B cell (primary cell): ENCODE measurements at regions not wholly inside any gene's neighbourhood (a gene's known extent, or its start where the extent isn't known, plus 50 kb on each side); places are given as distances from the start of the nearest gene placed in this dataset.

Source experiments
- ATAC-seq: fragments of 200-7000 bp; cut with Tn5 transposase; one replicate; pipeline ENCODE4 v1.10.0; 2021; ENCODE audit warnings: low read depth, mild to moderate bottlenecking, moderate number of reproducible peaks, moderate library complexity
- CTCF ChIA-PET: fragments of 350-600 bp; sonication (Branson Sonifier 250); formaldehyde crosslinking; loops from one replicate; lab custom pipeline; 2021; ENCODE audit warnings: antibody characterized with exemption, inconsistent platforms; lab: Charles Lee
- POLR2A ChIA-PET: fragments of 350-600 bp; sonication (Branson Sonifier 250); formaldehyde crosslinking; loops from one replicate; lab custom pipeline; 2021; ENCODE audit warnings: antibody characterized with exemption; lab: Charles Lee
- DNase-seq: peaks from one replicate; pipeline ENCODE4 v3.0.0; 2013
- H2AFZ ChIP-seq: 2 replicates; pipeline ENCODE4 v1.6.1; 2012; ENCODE audit warnings: mild to moderate bottlenecking, low read depth, low read length; ENCODE audit not compliant: insufficient read depth, poor library complexity, severe bottlenecking
- H3K27ac ChIP-seq, 2 donors: 1 replicate in 1 of 2; 2 replicates in 1 of 2; pipeline ENCODE4 v1.5.1; 2012 to 2013; ENCODE audit warnings: low read length in 2 of 2, mild to moderate bottlenecking in 2 of 2, moderate library complexity in 1 of 2
- H3K27me3 ChIP-seq, 4 experiments: fragments of 200-600 bp in 1 of 4; sonication (generic) in 1 of 4; replicated peaks in 1 of 4; 1 replicate in 2 of 4; 2 replicates in 2 of 4; pipeline versions ENCODE4 v1.6.1 to v1.7.0; 2013 to 2016; ENCODE audit warnings: low read length in 3 of 4, mild to moderate bottlenecking in 2 of 4, mixed read lengths in 1 of 4, moderate library complexity in 1 of 4; ENCODE audit not compliant: insufficient read depth in 4 of 4, control insufficient read depth in 3 of 4; ENCODE audit errors: control extremely low read depth in 1 of 4
- H3K36me3 ChIP-seq, 2 experiments: replicated peaks in 1 of 2; 1 replicate in 1 of 2; 2 replicates in 1 of 2; pipeline versions ENCODE4 v1.6.1 to v1.7.1; 2013; ENCODE audit warnings: low read length in 1 of 2; ENCODE audit not compliant: insufficient read depth in 2 of 2, control insufficient read depth in 1 of 2; ENCODE audit errors: control extremely low read depth in 1 of 2, extremely low read depth in 1 of 2
- H3K4me1 ChIP-seq, 2 donors: fragments of 200-600 bp in 1 of 2; sonication (generic) in 1 of 2; 1 replicate in 1 of 2; 2 replicates in 1 of 2; pipeline versions ENCODE4 v1.5.1 to v1.6.1; 2013 to 2017; ENCODE audit warnings: low read length in 2 of 2; ENCODE audit not compliant: control insufficient read depth in 2 of 2, insufficient read depth in 2 of 2
- H3K4me2 ChIP-seq: replicated peaks from 2 replicates; pipeline ENCODE3; 2012; ENCODE audit warnings: mild to moderate bottlenecking, low read depth, low read length; ENCODE audit not compliant: poor library complexity, severe bottlenecking
- H3K4me3 ChIP-seq, 5 experiments: fragments of 200-600 bp in 1 of 5; sonication (generic) in 1 of 5; 1 replicate in 3 of 5; 2 replicates in 2 of 5; pipeline versions ENCODE4 v1.5.1 to v1.7.0; 2011 to 2016; ENCODE audit warnings: low read length in 4 of 5, mild to moderate bottlenecking in 4 of 5, low read depth in 2 of 5, control low read depth in 1 of 5, moderate library complexity in 1 of 5; ENCODE audit not compliant: insufficient read depth in 1 of 5; ENCODE audit errors: control extremely low read depth in 1 of 5, extremely low read depth in 1 of 5
- H3K79me2 ChIP-seq: fragments of 200-600 bp; sonication (generic); one replicate; pipeline ENCODE4 v1.6.0; 2016; ENCODE audit warnings: low read length; ENCODE audit not compliant: control insufficient read depth, insufficient read depth
- H3K9ac ChIP-seq: fragments of 200-600 bp; sonication (generic); 2 replicates; pipeline ENCODE4 v1.6.1; 2017; ENCODE audit warnings: mild to moderate bottlenecking, low read length, moderate library complexity
- H3K9me3 ChIP-seq, 3 donors: one replicate each; pipeline versions ENCODE4 v1.6.1 to v1.7.1; 2013; ENCODE audit warnings: low read length in 2 of 3; ENCODE audit not compliant: control insufficient read depth in 2 of 3, insufficient read depth in 1 of 3; ENCODE audit errors: control extremely low read depth in 1 of 3
- H4K20me1 ChIP-seq: 2 replicates; pipeline ENCODE4 v1.6.0; 2012; ENCODE audit warnings: mild to moderate bottlenecking, low read length; ENCODE audit not compliant: insufficient read depth, control insufficient read depth, poor library complexity, severe bottlenecking
- H3K27ac Mint-ChIP-seq: one replicate; pipeline ENCODE4 v1.8.0; 2021; ENCODE audit warnings: mixed read lengths
- H3K27me3 Mint-ChIP-seq: one replicate; pipeline ENCODE4 v1.8.0; 2021; ENCODE audit warnings: mixed read lengths
- H3K4me1 Mint-ChIP-seq: one replicate; pipeline ENCODE4 v1.8.0; 2021; ENCODE audit warnings: mixed read lengths
- H3K4me3 Mint-ChIP-seq: one replicate; pipeline ENCODE4 v1.8.0; 2021; ENCODE audit warnings: mixed read lengths
- H3K9me3 Mint-ChIP-seq: one replicate; pipeline ENCODE4 v1.8.0; 2022; ENCODE audit warnings: mixed read lengths; ENCODE audit not compliant: insufficient read depth
- EZH2 ChIP-seq: IDR thresholded peaks from 2 replicates; pipeline ENCODE4 v1.6.1; 2012; ENCODE audit warnings: borderline replicate concordance, low read depth, mild to moderate bottlenecking, moderate library complexity, low read length; ENCODE audit not compliant: insufficient read depth, poor library complexity, severe bottlenecking
- WGBS: methylation state at CpG from one replicate; pipeline ENCODE4 v1.1.5; 2013; ENCODE audit warnings: missing lambda C conversion rate; ENCODE audit not compliant: insufficient coverage; 5-methylcytosine and 5-hydroxymethylcytosine counted together
- intact Hi-C: fragments of 100-400 bp; cut with micrococcal nuclease; formaldehyde crosslinking; loops from one replicate; pipeline ENCODE4 v1.10.0; 2022
- TF ChIP-seq, protein P1 (sequence below): fragments of 200-600 bp; IDR thresholded peaks from one replicate; pipeline ENCODE4 v1.8.0; 2022; ENCODE audit warnings: antibody characterized with exemption, mild to moderate bottlenecking

DNA sequence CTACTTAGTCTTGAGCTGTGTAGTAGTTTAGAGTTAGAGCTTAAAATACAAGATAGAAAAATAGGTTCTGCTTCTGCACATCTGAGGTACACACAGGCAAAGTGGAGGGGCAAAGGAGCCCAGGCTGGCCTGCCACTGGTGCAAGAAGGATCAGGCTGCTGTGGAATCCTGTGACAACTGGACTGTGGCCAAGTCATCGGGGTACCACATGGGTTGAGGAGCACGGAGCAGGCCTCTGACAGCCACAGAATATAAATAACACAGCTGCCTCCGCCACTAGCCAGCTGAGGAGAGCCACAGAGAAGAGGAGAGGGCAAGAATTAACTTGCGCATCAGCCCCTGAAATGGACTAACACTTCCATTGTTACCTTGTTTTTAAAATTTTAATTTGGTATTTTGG lies 206.0 kb upstream of the MARCKS start:
- ChIA-PET CTCF (interaction anchor here (0.6 to 1.3 kb wide), 5 partner anchors 14 to 345 kb away, joined by 3 to 6 read pairs (median 3); no protein-coding TSS in a partner anchor), POLR2A (interaction anchor here (1.4 kb wide), 1 partner anchor 9 kb away, joined by 7 read pairs; no protein-coding TSS in a partner anchor)
- no peaks in the 10 kb centered on the region for H3K36me3 ChIP-seq
- 60% methylated on average over 1 of the region's 4 CpGs for WGBS
- Mint-ChIP-seq H3K27me3 (no peaks in the 10 kb centered on the region), H3K4me3 (peak overlapping the region; percentile 57), H3K27ac (peak overlapping the region; percentile 68), H3K4me1 (peaks cover 64% of the 10 kb centered on the region), H3K9me3 (no peaks in the 10 kb centered on the region)
- ATAC-seq (no peak), DNase-seq (peak; percentile 15)
- no peaks in the 10 kb centered on the region for H3K27me3 ChIP-seq
- H3K9ac ChIP-seq, result no peak overlapping the region
- peak overlapping the region; percentile 47 for H2AFZ ChIP-seq
- no peaks in the 10 kb centered on the region for H3K9me3 ChIP-seq
- peak overlapping the region; percentile 24 for H3K4me2 ChIP-seq
- H4K20me1 ChIP-seq, result no peaks in the 10 kb centered on the region
- H3K79me2 ChIP-seq, result no peaks in the 10 kb centered on the region
- intact Hi-C loops, result no loop called here
- TF ChIP-seq, protein P1, sequence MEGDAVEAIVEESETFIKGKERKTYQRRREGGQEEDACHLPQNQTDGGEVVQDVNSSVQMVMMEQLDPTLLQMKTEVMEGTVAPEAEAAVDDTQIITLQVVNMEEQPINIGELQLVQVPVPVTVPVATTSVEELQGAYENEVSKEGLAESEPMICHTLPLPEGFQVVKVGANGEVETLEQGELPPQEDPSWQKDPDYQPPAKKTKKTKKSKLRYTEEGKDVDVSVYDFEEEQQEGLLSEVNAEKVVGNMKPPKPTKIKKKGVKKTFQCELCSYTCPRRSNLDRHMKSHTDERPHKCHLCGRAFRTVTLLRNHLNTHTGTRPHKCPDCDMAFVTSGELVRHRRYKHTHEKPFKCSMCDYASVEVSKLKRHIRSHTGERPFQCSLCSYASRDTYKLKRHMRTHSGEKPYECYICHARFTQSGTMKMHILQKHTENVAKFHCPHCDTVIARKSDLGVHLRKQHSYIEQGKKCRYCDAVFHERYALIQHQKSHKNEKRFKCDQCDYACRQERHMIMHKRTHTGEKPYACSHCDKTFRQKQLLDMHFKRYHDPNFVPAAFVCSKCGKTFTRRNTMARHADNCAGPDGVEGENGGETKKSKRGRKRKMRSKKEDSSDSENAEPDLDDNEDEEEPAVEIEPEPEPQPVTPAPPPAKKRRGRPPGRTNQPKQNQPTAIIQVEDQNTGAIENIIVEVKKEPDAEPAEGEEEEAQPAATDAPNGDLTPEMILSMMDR, result no peak
- TF ChIP-seq EZH2, result no peak
- H3K4me1 ChIP-seq, result peaks cover 50 to 55% of the 10 kb centered on the region in 2 donors
- peak overlapping the region; percentile 16 to 21 for H3K27ac ChIP-seq
- H3K4me3 ChIP-seq, result peak overlapping the region in 1 of 5 experiments; percentile 14

DNA sequence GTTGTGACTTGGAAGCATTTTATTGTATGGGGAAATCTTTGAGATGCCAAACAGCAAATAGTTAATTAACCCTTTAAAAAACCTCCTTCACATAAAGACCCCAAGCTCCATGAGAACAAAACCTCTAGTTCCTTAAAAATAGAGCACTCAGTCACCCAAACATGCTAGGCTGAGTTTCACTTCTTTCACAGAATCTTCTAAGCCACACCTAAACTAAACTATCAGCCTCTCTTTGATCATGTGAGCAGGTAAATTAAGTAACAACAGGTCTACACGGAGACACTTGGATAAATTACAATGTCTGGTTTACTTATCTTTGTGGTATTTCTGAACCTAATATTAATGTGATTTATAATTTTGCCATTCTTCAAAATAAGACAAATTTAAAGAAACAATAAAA lies 205.2 kb upstream of the MARCKS start:
- Mint-ChIP-seq H3K27ac (peak overlapping the region; percentile 62), H3K4me3 (peak overlapping the region; percentile 66), H3K4me1 (peaks cover 60% of the 10 kb centered on the region), H3K9me3 (no peaks in the 10 kb centered on the region), H3K27me3 (no peaks in the 10 kb centered on the region)
- Histone ChIP-seq H2AFZ (no peak overlapping the region), H3K4me3 (peak overlapping the region in 1 of 5 experiments; percentile 2), H3K27me3 (no peaks in the 10 kb centered on the region), H3K9ac (no peak overlapping the region), H3K4me1 (peaks cover 47 to 51% of the 10 kb centered on the region in 2 donors), H3K36me3 (no peaks in the 10 kb centered on the region), H3K4me2 (peak overlapping the region; percentile 39), H3K79me2 (no peaks in the 10 kb centered on the region), H3K9me3 (no peaks in the 10 kb centered on the region), H3K27ac (no peak overlapping the region), H4K20me1 (no peaks in the 10 kb centered on the region)
- DNase-seq, result peak; percentile 59
- ChIA-PET POLR2A (interaction anchor here (0.7 to 1.4 kb wide), 2 partner anchors 10 to 1619 kb away, joined by 4 to 7 read pairs; no protein-coding TSS in a partner anchor), CTCF (interaction anchor here (1.0 to 1.3 kb wide), 3 partner anchors 9 to 206 kb away, joined by 3 to 4 read pairs (median 3); no protein-coding TSS in a partner anchor)
- no CpG with 5 or more reads among the region's 1 CpG for WGBS
- TF ChIP-seq, protein P1, result no peak
- no peak for TF ChIP-seq EZH2
- intact Hi-C loops, result no loop called here
- ATAC-seq, result no peak
